Bronchial epithelial cell (primary cell): ENCODE measurements at regions not wholly inside any gene's neighbourhood (a gene's known extent, or its start where the extent isn't known, plus 50 kb on each side); places are given as distances from the start of the nearest gene placed in this dataset.

Experiments used
- DNase-seq: peaks from one replicate; pipeline ENCODE4 v3.0.0-alpha.2; 2010; ENCODE audit warnings: low read depth
- FAIRE-seq: peaks from 2 replicates; lab custom pipeline; 2011; peaks lifted over from hg19 to GRCh38; lab: Jason Lieb, UNC
- H3K27me3 ChIP-seq: 2 replicates; pipeline ENCODE4 v1.5.1; 2011; ENCODE audit warnings: low read length; ENCODE audit not compliant: control insufficient read depth, insufficient read depth
- H3K36me3 ChIP-seq: 2 replicates; pipeline ENCODE4 v1.5.1; 2011; ENCODE audit warnings: low read length; ENCODE audit not compliant: control insufficient read depth, insufficient read depth
- H3K4me3 ChIP-seq: 2 replicates; pipeline ENCODE4 v1.5.1; 2011; ENCODE audit warnings: mild to moderate bottlenecking, low read depth, low read length, control low read depth
- CTCF ChIP-seq: IDR thresholded peaks from 2 replicates; pipeline ENCODE4 v1.5.1; 2011; ENCODE audit warnings: mild to moderate bottlenecking, moderate library complexity, low read length, control low read depth, inconsistent platforms; ENCODE audit not compliant: insufficient read depth, severe bottlenecking

GRCh38 chr15:93438310-93438709 is 349.3 kb upstream of the RGMA start:
- Histone ChIP-seq H3K36me3 (no peaks in the 10 kb centered on the region), H3K4me3 (no peak overlapping the region), H3K27me3 (no peaks in the 10 kb centered on the region)
- FAIRE-seq (no peak), DNase-seq (no peak)
- no peak for TF ChIP-seq CTCF

GRCh38 chr15:93432474-93432873 is 343.5 kb upstream of the RGMA start:
- DNase-seq = no peak
- no peak overlapping the region for H3K4me3 ChIP-seq
- no peak for FAIRE-seq
- no peaks in the 10 kb centered on the region for H3K27me3 ChIP-seq
- TF ChIP-seq CTCF = no peak
- no peaks in the 10 kb centered on the region for H3K36me3 ChIP-seq

- DNase-seq (peak; percentile 44), FAIRE-seq (peak; percentile 75)
- no peak for TF ChIP-seq CTCF
- Histone ChIP-seq H3K36me3 (no peaks in the 10 kb centered on the region), H3K4me3 (no peak overlapping the region), H3K27me3 (no peaks in the 10 kb centered on the region)
Observed at GRCh38 chr15:93428807-93429351, 339.9 kb upstream of the RGMA start.

- no peaks in the 10 kb centered on the region for H3K36me3 ChIP-seq
- H3K27me3 ChIP-seq = no peaks in the 10 kb centered on the region
- no peak for TF ChIP-seq CTCF
- peak; percentile 71 for DNase-seq
- no peak for FAIRE-seq
- no peak overlapping the region for H3K4me3 ChIP-seq
Observed at GRCh38 chr15:93428150-93428549, 339.1 kb upstream of the RGMA start.

- Histone ChIP-seq H3K27me3 (no peaks in the 10 kb centered on the region), H3K4me3 (no peak overlapping the region), H3K36me3 (no peaks in the 10 kb centered on the region)
- no peak for TF ChIP-seq CTCF
- DNase-seq (no peak), FAIRE-seq (no peak)
Observed at GRCh38 chr15:93424131-93424530, 335.1 kb upstream of the RGMA start.

- Histone ChIP-seq H3K4me3 (no peak overlapping the region), H3K27me3 (no peaks in the 10 kb centered on the region), H3K36me3 (no peaks in the 10 kb centered on the region)
- DNase-seq = no peak
- TF ChIP-seq CTCF = no peak
- FAIRE-seq = peak; percentile 64
Observed at GRCh38 chr15:93422476-93422875, 333.5 kb upstream of the RGMA start.
